ENCODE measurements at regions not wholly inside any gene's neighbourhood (a gene's known extent, or its start where the extent isn't known, plus 50 kb on each side); places are given as distances from the start of the nearest gene placed in this dataset.

DNA sequence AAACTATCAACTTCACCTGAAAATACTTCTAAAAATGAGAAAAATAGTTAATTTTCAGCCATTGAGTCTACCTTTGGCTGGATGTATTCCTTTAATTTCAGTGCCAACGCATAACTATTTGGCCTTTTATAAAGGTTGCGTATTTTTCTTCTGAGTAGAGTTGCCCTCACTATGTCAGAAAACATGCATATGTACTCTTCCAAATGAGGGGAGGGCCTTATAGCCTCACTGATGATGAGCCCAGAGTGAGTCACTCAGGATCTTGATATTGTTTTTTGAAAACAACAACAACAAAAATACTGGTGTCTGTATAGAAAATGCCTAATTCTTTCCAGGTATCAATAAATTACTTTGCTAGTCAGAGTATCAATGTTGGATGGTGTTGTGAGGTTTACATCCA is 349.3 kb downstream of the FBXO8 start:
- TF ChIP-seq POLR2A (IDR thresholded peaks at IDR 0.05), result no peak
- TF ChIP-seq, protein P1, sequence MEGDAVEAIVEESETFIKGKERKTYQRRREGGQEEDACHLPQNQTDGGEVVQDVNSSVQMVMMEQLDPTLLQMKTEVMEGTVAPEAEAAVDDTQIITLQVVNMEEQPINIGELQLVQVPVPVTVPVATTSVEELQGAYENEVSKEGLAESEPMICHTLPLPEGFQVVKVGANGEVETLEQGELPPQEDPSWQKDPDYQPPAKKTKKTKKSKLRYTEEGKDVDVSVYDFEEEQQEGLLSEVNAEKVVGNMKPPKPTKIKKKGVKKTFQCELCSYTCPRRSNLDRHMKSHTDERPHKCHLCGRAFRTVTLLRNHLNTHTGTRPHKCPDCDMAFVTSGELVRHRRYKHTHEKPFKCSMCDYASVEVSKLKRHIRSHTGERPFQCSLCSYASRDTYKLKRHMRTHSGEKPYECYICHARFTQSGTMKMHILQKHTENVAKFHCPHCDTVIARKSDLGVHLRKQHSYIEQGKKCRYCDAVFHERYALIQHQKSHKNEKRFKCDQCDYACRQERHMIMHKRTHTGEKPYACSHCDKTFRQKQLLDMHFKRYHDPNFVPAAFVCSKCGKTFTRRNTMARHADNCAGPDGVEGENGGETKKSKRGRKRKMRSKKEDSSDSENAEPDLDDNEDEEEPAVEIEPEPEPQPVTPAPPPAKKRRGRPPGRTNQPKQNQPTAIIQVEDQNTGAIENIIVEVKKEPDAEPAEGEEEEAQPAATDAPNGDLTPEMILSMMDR (IDR thresholded peaks at IDR 0.05), result no peak

Measured in right lobe of liver (tissue), 4 donors.